ENCODE measurements at regions not wholly inside any gene's neighbourhood (a gene's known extent, or its start where the extent isn't known, plus 50 kb on each side); places are given as distances from the start of the nearest gene placed in this dataset.

- TF ChIP-seq POLR2A (IDR thresholded peaks at IDR 0.05) (no peak), CTCF (IDR thresholded peaks at IDR 0.05 in 4 of 5, conservative IDR thresholded peaks at IDR 0.05 in 1 of 5) (no peak)
Measured at GRCh38 chr13:74316547-74316946, 182.3 kb upstream of the KLF12 start.

Measured in gastrocnemius medialis (tissue), 4 donors.